ENCODE measurements at regions not wholly inside any gene's neighbourhood (a gene's known extent, or its start where the extent isn't known, plus 50 kb on each side); places are given as distances from the start of the nearest gene placed in this dataset.
"Not testable (repeated sequence)": the region's sequence is repeated elsewhere in the genome, so short reads cannot be mapped to it uniquely, and the experiment has no call there.

DNA sequence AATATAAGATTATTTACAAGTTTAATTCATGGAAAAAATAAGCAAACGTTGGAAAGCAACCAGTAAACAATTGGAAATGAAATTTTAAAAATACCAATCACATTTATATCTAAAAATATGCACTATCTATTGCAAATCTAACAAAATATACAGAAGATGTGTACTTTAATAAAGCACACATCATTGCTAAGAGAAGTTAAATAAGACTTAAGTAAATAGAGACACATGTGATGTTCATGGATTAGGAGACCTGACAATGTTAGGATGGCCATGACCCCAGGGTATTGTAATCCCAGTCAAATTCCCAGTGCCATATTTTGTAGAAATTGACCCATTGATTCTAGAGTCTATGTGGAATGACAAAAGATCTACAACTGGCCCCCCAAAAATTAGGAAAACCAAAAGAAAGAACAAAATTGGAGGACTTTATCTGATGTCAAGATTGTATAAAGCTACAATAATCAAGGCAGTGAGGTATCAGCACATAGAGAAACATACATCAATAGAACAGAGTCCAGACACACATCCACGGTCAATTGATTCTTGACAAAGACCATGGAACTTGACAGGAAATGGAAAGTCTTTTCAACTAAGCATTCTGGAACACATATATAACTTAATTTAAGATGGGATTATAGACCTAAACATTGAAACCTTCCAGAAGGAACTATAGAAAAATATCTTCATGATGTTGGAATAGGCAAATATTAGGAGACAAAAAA is 90.8 kb upstream of the USP29 start:
- no peak overlapping the region for H3K9ac ChIP-seq (ENCODE audit: low read length)
- H3K27ac ChIP-seq (ENCODE audit: low read length): no peak overlapping the region
- TF ChIP-seq, protein P1, sequence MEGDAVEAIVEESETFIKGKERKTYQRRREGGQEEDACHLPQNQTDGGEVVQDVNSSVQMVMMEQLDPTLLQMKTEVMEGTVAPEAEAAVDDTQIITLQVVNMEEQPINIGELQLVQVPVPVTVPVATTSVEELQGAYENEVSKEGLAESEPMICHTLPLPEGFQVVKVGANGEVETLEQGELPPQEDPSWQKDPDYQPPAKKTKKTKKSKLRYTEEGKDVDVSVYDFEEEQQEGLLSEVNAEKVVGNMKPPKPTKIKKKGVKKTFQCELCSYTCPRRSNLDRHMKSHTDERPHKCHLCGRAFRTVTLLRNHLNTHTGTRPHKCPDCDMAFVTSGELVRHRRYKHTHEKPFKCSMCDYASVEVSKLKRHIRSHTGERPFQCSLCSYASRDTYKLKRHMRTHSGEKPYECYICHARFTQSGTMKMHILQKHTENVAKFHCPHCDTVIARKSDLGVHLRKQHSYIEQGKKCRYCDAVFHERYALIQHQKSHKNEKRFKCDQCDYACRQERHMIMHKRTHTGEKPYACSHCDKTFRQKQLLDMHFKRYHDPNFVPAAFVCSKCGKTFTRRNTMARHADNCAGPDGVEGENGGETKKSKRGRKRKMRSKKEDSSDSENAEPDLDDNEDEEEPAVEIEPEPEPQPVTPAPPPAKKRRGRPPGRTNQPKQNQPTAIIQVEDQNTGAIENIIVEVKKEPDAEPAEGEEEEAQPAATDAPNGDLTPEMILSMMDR (IDR thresholded peaks at IDR 0.05; ENCODE audit: low read depth, low read length): no peak
- no peak for TF ChIP-seq EZH2phosphoT487 (IDR thresholded peaks at IDR 0.05; ENCODE audit: low read depth)
- H3K79me2 ChIP-seq (ENCODE audit: low read length): no peaks in the 10 kb centered on the region
- no peaks in the 10 kb centered on the region for H3K27me3 ChIP-seq (ENCODE audit: low read depth, low read length)
- H3K9me3 ChIP-seq (ENCODE audit: insufficient read depth, low read length): peaks cover 3% of the 10 kb centered on the region; the same call in 1 of the 2 replicates
- H3K36me3 ChIP-seq (replicated peaks; ENCODE audit: low read depth, low read length): no peaks in the 10 kb centered on the region
- no peaks in the 10 kb centered on the region for H4K20me1 ChIP-seq (ENCODE audit: insufficient read depth, low read length)
- H3K4me1 ChIP-seq (ENCODE audit: low read length): no peaks in the 10 kb centered on the region
- H3K4me2 ChIP-seq (ENCODE audit: low read length): no peak overlapping the region
- no peak overlapping the region for H2AFZ ChIP-seq (ENCODE audit: low read depth, low read length)
- no peak overlapping the region for H3K4me3 ChIP-seq (ENCODE audit: low read length)

DNA sequence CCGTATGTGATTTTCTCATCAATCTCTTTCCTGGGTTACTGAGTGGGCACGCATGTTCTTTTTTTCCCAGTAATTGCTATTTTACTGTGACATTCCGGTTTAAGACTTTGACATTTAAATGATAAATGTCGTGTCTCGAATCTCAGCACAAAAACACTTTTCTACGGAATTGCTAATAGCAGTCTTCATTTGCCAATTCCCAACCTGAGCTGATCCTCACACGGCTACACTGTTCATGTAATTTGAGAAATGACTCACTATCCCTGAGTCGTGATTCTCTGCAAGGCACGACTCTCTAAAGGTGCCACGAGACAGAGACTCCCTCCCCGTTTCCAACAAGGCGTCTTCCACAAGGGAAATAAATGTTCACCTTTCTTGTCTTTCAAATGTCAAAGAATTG is 88.7 kb upstream of the USP29 start:
- Histone ChIP-seq H3K4me2 (ENCODE audit: low read length) (no peak overlapping the region), H3K79me2 (ENCODE audit: low read length) (no peaks in the 10 kb centered on the region), H3K9me3 (ENCODE audit: insufficient read depth, low read length) (peaks cover 3% of the 10 kb centered on the region), H3K4me3 (ENCODE audit: low read length) (no peak overlapping the region), H3K4me1 (ENCODE audit: low read length) (no peaks in the 10 kb centered on the region), H3K9ac (ENCODE audit: low read length) (no peak overlapping the region), H3K36me3 (replicated peaks; ENCODE audit: low read depth, low read length) (no peaks in the 10 kb centered on the region), H3K27me3 (ENCODE audit: low read depth, low read length) (no peaks in the 10 kb centered on the region), H3K27ac (ENCODE audit: low read length) (no peak overlapping the region), H2AFZ (ENCODE audit: low read depth, low read length) (no peak overlapping the region), H4K20me1 (ENCODE audit: insufficient read depth, low read length) (no peaks in the 10 kb centered on the region)
- TF ChIP-seq, protein P1 (IDR thresholded peaks at IDR 0.05; ENCODE audit: low read depth, low read length): no peak
- no peak for TF ChIP-seq EZH2phosphoT487 (IDR thresholded peaks at IDR 0.05; ENCODE audit: low read depth)

DNA sequence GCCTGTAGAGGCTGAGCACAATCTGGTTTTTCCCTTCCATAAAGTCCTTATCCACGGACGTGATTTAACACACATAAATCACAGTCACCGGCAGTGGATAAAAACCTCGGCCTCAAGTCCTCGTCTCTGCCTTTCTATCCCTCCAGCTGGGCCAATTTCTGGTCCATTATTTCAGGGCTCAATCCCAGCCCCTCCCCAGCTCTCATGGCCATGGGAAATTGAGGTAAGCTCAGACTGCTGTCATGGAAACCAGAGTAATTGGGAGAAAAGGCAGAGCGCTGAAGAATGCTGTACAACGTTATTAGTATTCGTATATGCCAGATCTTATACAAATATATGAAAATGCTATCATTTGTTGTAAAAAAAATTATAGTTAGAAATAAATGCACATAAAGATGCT is 86.2 kb upstream of the USP29 start:
- H3K4me2 ChIP-seq (ENCODE audit: low read length): no peak overlapping the region
- H4K20me1 ChIP-seq (ENCODE audit: insufficient read depth, low read length): no peaks in the 10 kb centered on the region
- H2AFZ ChIP-seq (ENCODE audit: low read depth, low read length): no peak overlapping the region
- peaks cover 3% of the 10 kb centered on the region for H3K9me3 ChIP-seq (ENCODE audit: insufficient read depth, low read length)
- H3K4me3 ChIP-seq (ENCODE audit: low read length): no peak overlapping the region
- no peak overlapping the region for H3K9ac ChIP-seq (ENCODE audit: low read length)
- H3K27me3 ChIP-seq (ENCODE audit: low read depth, low read length): no peaks in the 10 kb centered on the region
- H3K4me1 ChIP-seq (ENCODE audit: low read length): no peaks in the 10 kb centered on the region
- H3K79me2 ChIP-seq (ENCODE audit: low read length): no peaks in the 10 kb centered on the region
- H3K27ac ChIP-seq (ENCODE audit: low read length): no peak overlapping the region
- no peaks in the 10 kb centered on the region for H3K36me3 ChIP-seq (replicated peaks; ENCODE audit: low read depth, low read length)
- TF ChIP-seq, protein P1 (IDR thresholded peaks at IDR 0.05; ENCODE audit: low read depth, low read length): no peak
- no peak for TF ChIP-seq EZH2phosphoT487 (IDR thresholded peaks at IDR 0.05; ENCODE audit: low read depth)

DNA sequence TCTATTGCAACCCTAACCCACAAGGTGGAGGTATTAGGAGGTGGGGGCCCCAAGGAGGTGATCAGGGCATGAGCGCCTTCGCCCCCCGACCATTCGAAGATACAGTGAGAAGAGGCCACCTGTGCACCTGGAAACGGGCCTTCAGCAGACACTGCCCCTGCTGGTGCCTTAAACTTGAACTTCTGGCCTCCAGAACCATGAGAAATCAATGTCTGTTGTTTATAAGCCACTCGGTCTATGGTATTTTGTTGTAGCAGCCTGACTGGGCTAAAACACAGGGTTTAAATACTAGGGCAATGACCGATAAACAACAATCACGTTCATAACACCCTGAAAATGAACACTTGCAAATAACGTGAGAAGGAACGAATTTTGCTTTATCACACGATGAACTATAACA is 85.2 kb upstream of the USP29 start:
- no peaks in the 10 kb centered on the region for H3K79me2 ChIP-seq (ENCODE audit: low read length)
- H3K27ac ChIP-seq (ENCODE audit: low read length): no peak overlapping the region
- no peak overlapping the region for H3K9ac ChIP-seq (ENCODE audit: low read length)
- no peaks in the 10 kb centered on the region for H3K4me1 ChIP-seq (ENCODE audit: low read length)
- H4K20me1 ChIP-seq (ENCODE audit: insufficient read depth, low read length): no peaks in the 10 kb centered on the region
- no peaks in the 10 kb centered on the region for H3K36me3 ChIP-seq (replicated peaks; ENCODE audit: low read depth, low read length)
- H3K9me3 ChIP-seq (ENCODE audit: insufficient read depth, low read length): peaks cover 3% of the 10 kb centered on the region
- H3K27me3 ChIP-seq (ENCODE audit: low read depth, low read length): no peaks in the 10 kb centered on the region
- H2AFZ ChIP-seq (ENCODE audit: low read depth, low read length): no peak overlapping the region
- H3K4me2 ChIP-seq (ENCODE audit: low read length): no peak overlapping the region
- no peak overlapping the region for H3K4me3 ChIP-seq (ENCODE audit: low read length)
- no peak for TF ChIP-seq EZH2phosphoT487 (IDR thresholded peaks at IDR 0.05; ENCODE audit: low read depth)
- TF ChIP-seq, protein P1 (IDR thresholded peaks at IDR 0.05; ENCODE audit: low read depth, low read length): no peak

DNA sequence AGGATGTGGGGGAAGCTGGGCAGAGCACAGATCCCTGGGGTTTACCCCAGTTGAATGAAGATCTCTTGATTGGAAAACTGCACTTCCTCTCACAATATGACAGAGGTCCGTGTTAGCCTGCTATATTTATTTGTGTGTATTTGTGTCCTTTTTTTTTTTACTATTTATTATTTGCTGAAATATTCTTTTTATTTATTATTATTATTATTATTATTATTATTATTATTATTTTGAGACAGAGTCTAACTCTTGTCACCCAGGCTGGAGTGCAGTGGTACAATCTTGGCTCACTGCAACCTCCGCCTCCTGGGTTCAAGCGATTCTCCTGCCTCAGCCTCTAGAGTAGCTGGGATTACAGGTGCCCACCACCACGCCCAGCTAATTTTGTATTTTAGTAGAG is 84.0 kb upstream of the USP29 start:
- H2AFZ ChIP-seq (ENCODE audit: low read depth, low read length); H3K9me3 ChIP-seq (ENCODE audit: insufficient read depth, low read length): not testable (repeated sequence)

More for the DNA sequence above, 84.0 kb upstream of the USP29 start:
- not testable (repeated sequence) for H3K4me3 ChIP-seq (ENCODE audit: low read length); H3K9ac ChIP-seq (ENCODE audit: low read length); H3K4me1 ChIP-seq (ENCODE audit: low read length); H3K27me3 ChIP-seq (ENCODE audit: low read depth, low read length); H3K27ac ChIP-seq (ENCODE audit: low read length); H3K79me2 ChIP-seq (ENCODE audit: low read length); H3K4me2 ChIP-seq (ENCODE audit: low read length); H4K20me1 ChIP-seq (ENCODE audit: insufficient read depth, low read length); H3K36me3 ChIP-seq (replicated peaks; ENCODE audit: low read depth, low read length)
